Retinal pigment epithelial cell (primary cell): ENCODE measurements at regions not wholly inside any gene's neighbourhood (a gene's known extent, or its start where the extent isn't known, plus 50 kb on each side); places are given as distances from the start of the nearest gene placed in this dataset.

ENCODE experiments used
- DNase-seq: peaks from one replicate; pipeline ENCODE4 v3.0.0-alpha.2; 2010; ENCODE audit warnings: low read depth
- H3K4me3 ChIP-seq: 2 replicates; pipeline ENCODE4 v1.5.1; 2011; ENCODE audit warnings: mild to moderate bottlenecking, low read length, control low read depth, moderate library complexity
- CTCF ChIP-seq: conservative IDR thresholded peaks from 2 replicates; pipeline ENCODE4 v1.5.1; 2011; ENCODE audit warnings: low read depth, low read length, control low read depth, inconsistent platforms

- no peak overlapping the region for H3K4me3 ChIP-seq
- no peak for TF ChIP-seq CTCF
- no peak for DNase-seq
These were observed 100.5 kb downstream of the PSAT1 start for GRCh38 chr9:78397454-78397853.

- TF ChIP-seq CTCF, result no peak
These were observed 102.2 kb downstream of the PSAT1 start for GRCh38 chr9:78399153-78399552.

GRCh38 chr9:78400496-78400895 lies 103.6 kb downstream of the PSAT1 start:
- no peak overlapping the region for H3K4me3 ChIP-seq
- TF ChIP-seq CTCF, result no peak
- no peak for DNase-seq

More at GRCh38 chr9:78399153-78399552, 102.2 kb downstream of the PSAT1 start:
- H3K4me3 ChIP-seq, result no peak overlapping the region
- DNase-seq, result no peak

GRCh38 chr9:78405461-78405860 lies 108.5 kb downstream of the PSAT1 start:
- no peak for TF ChIP-seq CTCF
- H3K4me3 ChIP-seq, result no peak overlapping the region
- no peak for DNase-seq

- H3K4me3 ChIP-seq, result no peak overlapping the region
- DNase-seq, result no peak
- no peak for TF ChIP-seq CTCF
These were observed 109.2 kb downstream of the PSAT1 start for GRCh38 chr9:78406146-78406545.

GRCh38 chr9:78406933-78407332 lies 110.0 kb downstream of the PSAT1 start:
- H3K4me3 ChIP-seq, result no peak overlapping the region
- DNase-seq, result no peak
- TF ChIP-seq CTCF, result no peak

GRCh38 chr9:78407636-78408312 lies 110.8 kb downstream of the PSAT1 start:
- no peak overlapping the region for H3K4me3 ChIP-seq
- DNase-seq, result no peak
- no peak for TF ChIP-seq CTCF
